Esophagus squamous epithelium (tissue), 4 donors: ENCODE measurements at regions not wholly inside any gene's neighbourhood (a gene's known extent, or its start where the extent isn't known, plus 50 kb on each side); places are given as distances from the start of the nearest gene placed in this dataset.

Experiments
- POLR2A ChIP-seq, 4 donors: fragments of 450-650 bp; IDR thresholded peaks; one replicate each; pipeline ENCODE4 v1.6.1; 2017; ENCODE audit warnings: antibody characterized with exemption in 4 of 4, mild to moderate bottlenecking in 4 of 4, moderate library complexity in 3 of 4
- TF ChIP-seq, protein P1 (sequence below), 6 experiments: fragments of 450-650 bp in 4 of 6; fragments of 200-600 bp in 2 of 6; sonication (generic) in 2 of 6; IDR thresholded peaks; one replicate each; pipeline ENCODE4 v1.5.1; 2016 to 2019; ENCODE audit warnings: antibody characterized with exemption in 6 of 6, mild to moderate bottlenecking in 4 of 6, moderate library complexity in 4 of 6

- TF ChIP-seq POLR2A (IDR thresholded peaks at IDR 0.05) = no peak
- TF ChIP-seq, protein P1, sequence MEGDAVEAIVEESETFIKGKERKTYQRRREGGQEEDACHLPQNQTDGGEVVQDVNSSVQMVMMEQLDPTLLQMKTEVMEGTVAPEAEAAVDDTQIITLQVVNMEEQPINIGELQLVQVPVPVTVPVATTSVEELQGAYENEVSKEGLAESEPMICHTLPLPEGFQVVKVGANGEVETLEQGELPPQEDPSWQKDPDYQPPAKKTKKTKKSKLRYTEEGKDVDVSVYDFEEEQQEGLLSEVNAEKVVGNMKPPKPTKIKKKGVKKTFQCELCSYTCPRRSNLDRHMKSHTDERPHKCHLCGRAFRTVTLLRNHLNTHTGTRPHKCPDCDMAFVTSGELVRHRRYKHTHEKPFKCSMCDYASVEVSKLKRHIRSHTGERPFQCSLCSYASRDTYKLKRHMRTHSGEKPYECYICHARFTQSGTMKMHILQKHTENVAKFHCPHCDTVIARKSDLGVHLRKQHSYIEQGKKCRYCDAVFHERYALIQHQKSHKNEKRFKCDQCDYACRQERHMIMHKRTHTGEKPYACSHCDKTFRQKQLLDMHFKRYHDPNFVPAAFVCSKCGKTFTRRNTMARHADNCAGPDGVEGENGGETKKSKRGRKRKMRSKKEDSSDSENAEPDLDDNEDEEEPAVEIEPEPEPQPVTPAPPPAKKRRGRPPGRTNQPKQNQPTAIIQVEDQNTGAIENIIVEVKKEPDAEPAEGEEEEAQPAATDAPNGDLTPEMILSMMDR (IDR thresholded peaks at IDR 0.05) = no peak
These were observed 124.4 kb downstream of the RIN2 start for GRCh38 chr20:19882446-19882845.
